SH-SY5Y (cell line): ENCODE measurements at regions not wholly inside any gene's neighbourhood (a gene's known extent, or its start where the extent isn't known, plus 50 kb on each side); places are given as distances from the start of the nearest gene placed in this dataset.

Source experiments
- GATA2 ChIP-seq: IDR thresholded peaks from 2 replicates; pipeline ENCODE4 v1.6.1; 2011; ENCODE audit warnings: mild to moderate bottlenecking, low read depth, low read length
- GATA3 ChIP-seq: IDR thresholded peaks from 2 replicates; pipeline ENCODE4 v1.6.1; 2011; ENCODE audit warnings: low read depth, mild to moderate bottlenecking, low read length, moderate library complexity

DNA sequence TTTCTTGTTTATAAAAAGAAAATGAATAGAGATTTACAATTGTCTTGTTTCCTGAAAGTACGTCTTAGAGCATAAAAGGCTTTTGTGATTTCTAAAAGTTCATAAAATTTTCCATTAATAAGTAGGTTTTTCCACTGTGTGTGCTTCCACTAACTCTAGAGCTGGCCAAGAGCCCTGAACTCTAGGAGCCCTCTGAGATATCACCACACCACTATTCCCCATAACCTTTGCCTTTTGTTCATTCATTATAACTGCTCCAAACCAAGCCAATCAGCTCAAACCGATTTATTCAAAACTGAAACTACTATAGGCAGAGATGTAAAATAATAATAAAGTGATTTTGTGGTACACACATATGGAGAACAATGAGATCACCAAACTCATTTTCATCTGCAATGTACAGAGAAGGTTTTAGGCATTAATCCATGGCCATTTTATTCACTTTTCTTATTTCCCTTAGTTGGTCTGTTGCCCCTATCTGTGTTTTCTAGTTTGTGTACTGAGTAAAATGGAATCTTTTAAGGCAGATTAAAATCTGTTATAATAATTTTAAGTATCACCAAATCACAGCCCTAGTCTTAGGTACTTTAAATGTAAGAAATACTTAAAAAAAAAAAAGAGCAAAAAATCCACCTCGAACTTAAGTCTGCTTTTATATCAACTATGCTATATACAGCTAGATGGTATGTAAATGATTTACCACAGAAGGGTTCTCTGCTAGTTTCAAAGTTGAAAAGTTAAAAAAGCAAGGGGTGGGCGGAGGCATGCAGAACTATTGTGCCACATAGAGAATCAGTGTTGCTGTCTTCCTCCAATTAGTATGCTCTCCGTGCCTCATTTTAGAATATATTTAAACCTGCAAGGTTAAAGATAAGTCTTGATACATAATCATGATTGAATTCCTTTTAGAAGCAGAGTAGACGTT, 311.3 kb downstream of the KLF12 start:
- no peak for TF ChIP-seq GATA2
- TF ChIP-seq GATA3 = no peak
